Smooth muscle cell (in vitro differentiated cells): ENCODE measurements at regions not wholly inside any gene's neighbourhood (a gene's known extent, or its start where the extent isn't known, plus 50 kb on each side); places are given as distances from the start of the nearest gene placed in this dataset.

ENCODE experiments used
- DNase-seq: peaks from one replicate; lab custom pipeline; 2025; ENCODE audit not compliant: unreplicated experiment; lab: John Stamatoyannopoulos, UW
- H2AFZ ChIP-seq: fragments of 200-600 bp; sonication (generic); 2 replicates; pipeline ENCODE4 v1.6.0; 2016; ENCODE audit warnings: antibody characterized with exemption, low read depth, mild to moderate bottlenecking
- H3F3A ChIP-seq: fragments of 200-600 bp; sonication (generic); 2 replicates; pipeline ENCODE4 v1.6.0; 2017; ENCODE audit warnings: antibody characterized with exemption, low read depth
- H3K27ac ChIP-seq: fragments of 200-600 bp; sonication (generic); 2 replicates; pipeline ENCODE4 v1.5.1; 2016; ENCODE audit warnings: low read depth, mild to moderate bottlenecking
- H3K27me3 ChIP-seq: fragments of 200-600 bp; sonication (generic); 2 replicates; pipeline ENCODE4 v1.6.1; 2016; ENCODE audit warnings: low read depth, mild to moderate bottlenecking
- H3K36me3 ChIP-seq: fragments of 200-600 bp; sonication (generic); 2 replicates; pipeline ENCODE4 v1.5.1; 2016; ENCODE audit warnings: low read depth
- H3K4me1 ChIP-seq: fragments of 200-600 bp; sonication (generic); 2 replicates; pipeline ENCODE4 v1.5.1; 2016; ENCODE audit warnings: low read depth
- H3K4me2 ChIP-seq: fragments of 200-600 bp; sonication (generic); 2 replicates; pipeline ENCODE4 v1.6.0; 2016; ENCODE audit warnings: mild to moderate bottlenecking
- H3K4me3 ChIP-seq: fragments of 200-600 bp; sonication (generic); 2 replicates; pipeline ENCODE4 v1.5.1; 2016; ENCODE audit warnings: mild to moderate bottlenecking
- H3K79me2 ChIP-seq: fragments of 200-600 bp; sonication (generic); 2 replicates; pipeline ENCODE4 v1.6.0; 2016; ENCODE audit warnings: low read depth, mild to moderate bottlenecking
- H3K9ac ChIP-seq: fragments of 200-600 bp; sonication (generic); 2 replicates; pipeline ENCODE4 v1.6.0; 2016; ENCODE audit warnings: low read depth
- H3K9me3 ChIP-seq: fragments of 200-600 bp; sonication (generic); replicated peaks from 2 replicates; pipeline ENCODE4 v1.5.1; 2016; ENCODE audit warnings: low read depth
- H4K20me1 ChIP-seq: fragments of 200-600 bp; sonication (generic); 2 replicates; pipeline ENCODE4 v1.6.0; 2016; ENCODE audit warnings: low read depth
- WGBS: methylation state at CpG from one replicate; pipeline ENCODE4 v1.1.7; 2016; ENCODE audit warnings: low lambda C conversion rate; 5-methylcytosine and 5-hydroxymethylcytosine counted together
- TF ChIP-seq, protein P1 (sequence below): fragments of 200-600 bp; sonication (generic); IDR thresholded peaks from 2 replicates; pipeline ENCODE4 v1.5.1; 2017; ENCODE audit warnings: borderline replicate concordance, mild to moderate bottlenecking, antibody characterized with exemption; ENCODE audit not compliant: insufficient read depth, poor library complexity, severe bottlenecking

DNA sequence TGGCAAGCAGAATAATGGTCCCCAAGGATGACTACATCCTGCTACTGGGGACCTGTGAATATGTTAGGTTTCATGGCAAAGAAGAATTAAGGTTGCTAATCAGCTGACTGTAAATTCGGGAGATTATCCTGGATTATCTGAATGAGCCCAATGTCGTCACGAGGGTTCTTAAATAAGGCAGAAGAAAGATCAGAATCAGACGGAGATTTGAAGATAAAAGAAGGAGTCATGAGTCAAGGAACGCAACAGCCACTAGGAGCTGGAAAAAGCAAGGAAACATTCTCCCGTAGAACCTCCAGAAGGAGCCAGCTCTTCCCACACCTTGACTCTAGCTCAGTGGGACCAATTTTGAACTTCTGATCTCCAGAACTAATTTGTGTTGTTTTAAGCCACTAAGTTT is 82.9 kb upstream of the APBB1IP start:
- no peaks in the 10 kb centered on the region for H3K4me1 ChIP-seq
- WGBS = 66% methylated on average over 6 of the region's 6 CpGs
- TF ChIP-seq, protein P1, sequence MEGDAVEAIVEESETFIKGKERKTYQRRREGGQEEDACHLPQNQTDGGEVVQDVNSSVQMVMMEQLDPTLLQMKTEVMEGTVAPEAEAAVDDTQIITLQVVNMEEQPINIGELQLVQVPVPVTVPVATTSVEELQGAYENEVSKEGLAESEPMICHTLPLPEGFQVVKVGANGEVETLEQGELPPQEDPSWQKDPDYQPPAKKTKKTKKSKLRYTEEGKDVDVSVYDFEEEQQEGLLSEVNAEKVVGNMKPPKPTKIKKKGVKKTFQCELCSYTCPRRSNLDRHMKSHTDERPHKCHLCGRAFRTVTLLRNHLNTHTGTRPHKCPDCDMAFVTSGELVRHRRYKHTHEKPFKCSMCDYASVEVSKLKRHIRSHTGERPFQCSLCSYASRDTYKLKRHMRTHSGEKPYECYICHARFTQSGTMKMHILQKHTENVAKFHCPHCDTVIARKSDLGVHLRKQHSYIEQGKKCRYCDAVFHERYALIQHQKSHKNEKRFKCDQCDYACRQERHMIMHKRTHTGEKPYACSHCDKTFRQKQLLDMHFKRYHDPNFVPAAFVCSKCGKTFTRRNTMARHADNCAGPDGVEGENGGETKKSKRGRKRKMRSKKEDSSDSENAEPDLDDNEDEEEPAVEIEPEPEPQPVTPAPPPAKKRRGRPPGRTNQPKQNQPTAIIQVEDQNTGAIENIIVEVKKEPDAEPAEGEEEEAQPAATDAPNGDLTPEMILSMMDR = no peak

GRCh38 chr10:26357203-26357602 is 80.9 kb upstream of the APBB1IP start:
- H3K4me1 ChIP-seq = no peaks in the 10 kb centered on the region
- 88% methylated on average over 1 of the region's 1 CpG for WGBS

More for the DNA sequence above, 82.9 kb upstream of the APBB1IP start:
- Histone ChIP-seq H3K36me3 (no peaks in the 10 kb centered on the region), H4K20me1 (no peaks in the 10 kb centered on the region), H3K4me3 (no peak overlapping the region), H3K27me3 (no peaks in the 10 kb centered on the region), H3K27ac (no peak overlapping the region), H3F3A (no peaks in the 10 kb centered on the region), H3K9ac (no peak overlapping the region), H2AFZ (no peak overlapping the region), H3K4me2 (no peak overlapping the region), H3K79me2 (no peaks in the 10 kb centered on the region), H3K9me3 (no peaks in the 10 kb centered on the region)
- no peak for DNase-seq

DNA sequence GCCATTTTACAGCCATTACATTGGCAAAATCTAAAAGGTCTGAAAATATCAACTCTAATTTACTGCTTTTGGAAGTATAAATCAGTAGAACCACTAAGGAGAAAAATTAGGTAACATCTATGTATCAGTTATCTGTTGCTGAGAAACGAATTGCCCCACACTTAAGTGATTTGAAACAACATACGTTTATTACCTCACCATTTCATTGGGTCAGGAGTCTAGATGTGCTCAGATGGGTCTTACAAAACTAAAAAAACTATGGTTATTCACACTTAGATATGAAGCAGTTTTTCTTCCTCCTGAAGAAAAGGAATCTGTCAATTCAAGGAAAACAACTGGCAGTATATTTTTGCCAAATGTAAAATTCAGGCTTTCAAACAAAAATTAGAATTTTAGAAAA is 80.1 kb upstream of the APBB1IP start:
- 64% methylated on average over 2 of the region's 2 CpGs for WGBS
- Histone ChIP-seq H3K4me2 (no peak overlapping the region), H3K27me3 (no peaks in the 10 kb centered on the region), H4K20me1 (no peaks in the 10 kb centered on the region), H3K4me3 (no peak overlapping the region), H3K27ac (no peak overlapping the region), H3K36me3 (no peaks in the 10 kb centered on the region), H3K9me3 (no peaks in the 10 kb centered on the region), H3K9ac (no peak overlapping the region), H3F3A (no peaks in the 10 kb centered on the region), H3K79me2 (no peaks in the 10 kb centered on the region), H3K4me1 (no peaks in the 10 kb centered on the region), H2AFZ (no peak overlapping the region)
- TF ChIP-seq, protein P1 = no peak
- no peak for DNase-seq

More at GRCh38 chr10:26357203-26357602, 80.9 kb upstream of the APBB1IP start:
- H3K36me3 ChIP-seq = no peaks in the 10 kb centered on the region
- no peaks in the 10 kb centered on the region for H4K20me1 ChIP-seq
- H3K79me2 ChIP-seq = no peaks in the 10 kb centered on the region
- no peak overlapping the region for H3K27ac ChIP-seq
- no peak overlapping the region for H2AFZ ChIP-seq
- no peak overlapping the region for H3K4me2 ChIP-seq
- H3K9me3 ChIP-seq = no peaks in the 10 kb centered on the region
- no peak overlapping the region for H3K9ac ChIP-seq
- DNase-seq = no peak
- no peak overlapping the region for H3K4me3 ChIP-seq
- TF ChIP-seq, protein P1 = no peak
- H3F3A ChIP-seq = no peaks in the 10 kb centered on the region
- no peaks in the 10 kb centered on the region for H3K27me3 ChIP-seq

DNA sequence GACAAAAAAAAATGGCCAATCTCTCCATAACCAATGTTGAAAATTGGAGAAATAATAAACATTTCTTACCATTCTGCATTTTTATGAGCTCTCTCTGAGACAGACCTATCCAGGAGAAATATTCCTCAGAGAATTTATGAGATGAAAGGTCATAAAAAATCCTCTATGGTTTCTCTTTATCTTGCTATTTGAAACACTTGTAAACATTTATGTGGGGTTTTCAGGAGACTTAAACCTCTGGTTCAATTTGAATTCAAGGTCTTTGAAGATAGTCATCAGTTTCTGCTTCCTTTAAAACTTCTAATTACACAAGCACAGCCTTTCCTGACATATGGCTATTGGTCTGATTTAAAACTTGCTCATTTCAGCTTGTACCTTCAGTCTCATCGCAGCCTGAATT is 78.5 kb upstream of the APBB1IP start:
- H3K4me3 ChIP-seq = no peak overlapping the region
- H3K9ac ChIP-seq = no peak overlapping the region
- no peaks in the 10 kb centered on the region for H4K20me1 ChIP-seq
- H3K4me2 ChIP-seq = no peak overlapping the region
- H3K4me1 ChIP-seq = no peaks in the 10 kb centered on the region
- no peak for DNase-seq
- H3F3A ChIP-seq = no peaks in the 10 kb centered on the region
- 31% methylated on average over 1 of the region's 1 CpG for WGBS
- no peaks in the 10 kb centered on the region for H3K36me3 ChIP-seq
- no peaks in the 10 kb centered on the region for H3K27me3 ChIP-seq
- no peak overlapping the region for H3K27ac ChIP-seq
- TF ChIP-seq, protein P1 = no peak
- H3K9me3 ChIP-seq = no peaks in the 10 kb centered on the region
- H2AFZ ChIP-seq = no peak overlapping the region
- no peaks in the 10 kb centered on the region for H3K79me2 ChIP-seq
